SHP77 (cell line): ENCODE measurements at regions not wholly inside any gene's neighbourhood (a gene's known extent, or its start where the extent isn't known, plus 50 kb on each side); places are given as distances from the start of the nearest gene placed in this dataset.
A peak's percentile ranks its signal among the peaks of the same experiment; 100 is the strongest.

ENCODE experiments used
- DNase-seq, 2 experiments: peaks; one replicate each; lab custom pipeline; 2025; lab: John Stamatoyannopoulos, UW

- DNase-seq: peak in 1 of 2 experiments; percentile 1
Observed at GRCh38 chr1:78203410-78203982, 157.7 kb downstream of the GIPC2 start.

GRCh38 chr1:78210175-78210574 is 164.4 kb downstream of the GIPC2 start:
- DNase-seq: no peak

GRCh38 chr1:78211483-78212092 is 165.8 kb downstream of the GIPC2 start:
- no peak for DNase-seq

GRCh38 chr1:78214334-78214733 is 168.6 kb downstream of the GIPC2 start:
- DNase-seq: no peak

- no peak for DNase-seq
Observed at GRCh38 chr1:78222225-78222959, 176.6 kb downstream of the GIPC2 start.

- DNase-seq: no peak
Observed at GRCh38 chr1:78222960-78223358, 177.2 kb downstream of the GIPC2 start.

GRCh38 chr1:78223417-78224215 is 177.8 kb downstream of the GIPC2 start:
- DNase-seq: no peak

- no peak for DNase-seq
Observed at GRCh38 chr1:78224246-78224785, 178.6 kb downstream of the GIPC2 start.

- no peak for DNase-seq
Observed at GRCh38 chr1:78224861-78225552, 179.2 kb downstream of the GIPC2 start.

GRCh38 chr1:78226784-78227183 is 181.0 kb downstream of the GIPC2 start:
- no peak for DNase-seq

- no peak for DNase-seq
Observed at GRCh38 chr1:78227705-78228635, 182.2 kb downstream of the GIPC2 start.

GRCh38 chr1:78229344-78229743 is 183.6 kb downstream of the GIPC2 start:
- no peak for DNase-seq

GRCh38 chr1:78231477-78231876 is 185.7 kb downstream of the GIPC2 start:
- DNase-seq: no peak

GRCh38 chr1:78231894-78232293 is 186.1 kb downstream of the GIPC2 start:
- no peak for DNase-seq

- no peak for DNase-seq
Observed at GRCh38 chr1:78232630-78233029, 186.9 kb downstream of the GIPC2 start.

GRCh38 chr1:78234496-78234895 is 188.7 kb downstream of the GIPC2 start:
- no peak for DNase-seq

GRCh38 chr1:78236716-78237115 is 190.9 kb downstream of the GIPC2 start:
- DNase-seq: no peak

GRCh38 chr1:78237364-78237916 is 191.7 kb downstream of the GIPC2 start:
- no peak for DNase-seq

GRCh38 chr1:78240191-78240590 is 194.4 kb downstream of the GIPC2 start:
- no peak for DNase-seq

GRCh38 chr1:78240755-78241154 is 195.0 kb downstream of the GIPC2 start:
- DNase-seq: no peak
